SK-N-SH treated with all-trans-retinoic acid at 6 μM for 48 hours (cell line): ENCODE measurements at regions not wholly inside any gene's neighbourhood (a gene's known extent, or its start where the extent isn't known, plus 50 kb on each side); places are given as distances from the start of the nearest gene placed in this dataset.

Source experiments
- ZFP3 ChIP-seq: fragments of 250-450 bp; sonication (Bioruptor Pico); IDR thresholded peaks from 2 replicates; pipeline ENCODE4 v1.5.0; 2020; ENCODE audit warnings: mild to moderate bottlenecking, moderate library complexity
- ZNF565 ChIP-seq: fragments of 450-650 bp; formaldehyde crosslinking; conservative IDR thresholded peaks from 2 replicates; pipeline ENCODE4 v1.5.0; 2020; ENCODE audit warnings: low read depth, mild to moderate bottlenecking, moderate library complexity
- TF ChIP-seq, protein P1 (sequence below): fragments of 250-450 bp; sonication (Bioruptor Pico); IDR thresholded peaks from 2 replicates; pipeline ENCODE4 v1.5.1; 2020; ENCODE audit warnings: low read depth, mild to moderate bottlenecking, moderate library complexity

DNA sequence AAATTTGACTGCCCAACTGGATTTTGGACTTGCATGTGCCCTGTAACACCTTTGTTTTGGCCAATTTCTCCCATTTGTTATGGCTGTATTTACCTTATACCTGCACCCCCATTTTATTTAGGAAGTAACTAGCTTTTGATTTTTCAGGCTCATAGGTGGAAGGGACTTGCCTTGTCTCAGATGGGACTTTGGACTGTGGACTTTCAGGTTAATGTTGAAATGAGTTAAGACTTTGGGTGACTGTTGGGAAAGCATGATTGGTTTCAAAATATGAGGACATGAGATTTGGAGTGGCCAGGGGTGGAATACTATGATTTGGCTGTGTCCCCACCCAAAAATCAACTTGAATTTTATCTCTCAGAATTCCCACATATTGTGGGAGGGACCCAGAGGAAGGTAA, 490.2 kb downstream of the PRR16 start:
- TF ChIP-seq, protein P1, sequence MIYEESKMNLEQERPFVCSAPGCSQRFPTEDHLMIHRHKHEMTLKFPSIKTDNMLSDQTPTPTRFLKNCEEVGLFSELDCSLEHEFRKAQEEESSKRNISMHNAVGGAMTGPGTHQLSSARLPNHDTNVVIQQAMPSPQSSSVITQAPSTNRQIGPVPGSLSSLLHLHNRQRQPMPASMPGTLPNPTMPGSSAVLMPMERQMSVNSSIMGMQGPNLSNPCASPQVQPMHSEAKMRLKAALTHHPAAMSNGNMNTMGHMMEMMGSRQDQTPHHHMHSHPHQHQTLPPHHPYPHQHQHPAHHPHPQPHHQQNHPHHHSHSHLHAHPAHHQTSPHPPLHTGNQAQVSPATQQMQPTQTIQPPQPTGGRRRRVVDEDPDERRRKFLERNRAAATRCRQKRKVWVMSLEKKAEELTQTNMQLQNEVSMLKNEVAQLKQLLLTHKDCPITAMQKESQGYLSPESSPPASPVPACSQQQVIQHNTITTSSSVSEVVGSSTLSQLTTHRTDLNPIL (CRISPR knock-in tag), result no peak
- TF ChIP-seq ZFP3 (no peak), ZNF565 (CRISPR knock-in tag) (no peak)
